ENCODE measurements at regions not wholly inside any gene's neighbourhood (a gene's known extent, or its start where the extent isn't known, plus 50 kb on each side); places are given as distances from the start of the nearest gene placed in this dataset.
A peak's percentile ranks its signal among the peaks of the same experiment; 100 is the strongest.

DNA sequence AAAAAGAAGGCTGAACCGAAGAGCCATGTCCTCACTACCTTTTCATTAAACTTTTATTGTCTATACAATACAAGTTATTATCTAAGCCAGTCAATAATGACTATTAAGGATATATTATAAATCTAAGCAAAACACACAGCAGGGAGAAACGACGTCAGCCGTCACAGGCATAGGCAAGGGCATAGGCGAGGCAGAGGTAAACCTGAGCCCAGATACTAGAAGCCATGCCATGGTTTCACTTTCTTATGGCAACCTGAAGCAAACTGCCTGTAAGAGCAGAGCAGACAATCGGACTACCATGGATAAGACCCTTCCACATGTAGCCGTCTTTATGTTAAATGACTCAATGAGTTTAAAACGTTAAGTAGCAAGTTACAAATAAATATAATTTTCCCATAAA lies 238.5 kb upstream of the ZNF521 start:
- no peak overlapping the region for H2AFZ ChIP-seq
- H3K79me2 ChIP-seq (replicated peaks; ENCODE audit: insufficient read depth): no peaks in the 10 kb centered on the region
- Mint-ChIP-seq H3K9me3 (peaks cover 32% of the 10 kb centered on the region), H3K27ac (no peak overlapping the region), H3K36me3 (ENCODE audit: low read depth) (peaks cover 24% of the 10 kb centered on the region; the same call in 2 of the 3 replicates), H3K27me3 (ENCODE audit: insufficient read depth, low read depth, poor library complexity) (no peaks in the 10 kb centered on the region), H3K4me3 (no peak overlapping the region), H3K4me1 (peaks cover 10% of the 10 kb centered on the region)
- TF ChIP-seq, protein P1, sequence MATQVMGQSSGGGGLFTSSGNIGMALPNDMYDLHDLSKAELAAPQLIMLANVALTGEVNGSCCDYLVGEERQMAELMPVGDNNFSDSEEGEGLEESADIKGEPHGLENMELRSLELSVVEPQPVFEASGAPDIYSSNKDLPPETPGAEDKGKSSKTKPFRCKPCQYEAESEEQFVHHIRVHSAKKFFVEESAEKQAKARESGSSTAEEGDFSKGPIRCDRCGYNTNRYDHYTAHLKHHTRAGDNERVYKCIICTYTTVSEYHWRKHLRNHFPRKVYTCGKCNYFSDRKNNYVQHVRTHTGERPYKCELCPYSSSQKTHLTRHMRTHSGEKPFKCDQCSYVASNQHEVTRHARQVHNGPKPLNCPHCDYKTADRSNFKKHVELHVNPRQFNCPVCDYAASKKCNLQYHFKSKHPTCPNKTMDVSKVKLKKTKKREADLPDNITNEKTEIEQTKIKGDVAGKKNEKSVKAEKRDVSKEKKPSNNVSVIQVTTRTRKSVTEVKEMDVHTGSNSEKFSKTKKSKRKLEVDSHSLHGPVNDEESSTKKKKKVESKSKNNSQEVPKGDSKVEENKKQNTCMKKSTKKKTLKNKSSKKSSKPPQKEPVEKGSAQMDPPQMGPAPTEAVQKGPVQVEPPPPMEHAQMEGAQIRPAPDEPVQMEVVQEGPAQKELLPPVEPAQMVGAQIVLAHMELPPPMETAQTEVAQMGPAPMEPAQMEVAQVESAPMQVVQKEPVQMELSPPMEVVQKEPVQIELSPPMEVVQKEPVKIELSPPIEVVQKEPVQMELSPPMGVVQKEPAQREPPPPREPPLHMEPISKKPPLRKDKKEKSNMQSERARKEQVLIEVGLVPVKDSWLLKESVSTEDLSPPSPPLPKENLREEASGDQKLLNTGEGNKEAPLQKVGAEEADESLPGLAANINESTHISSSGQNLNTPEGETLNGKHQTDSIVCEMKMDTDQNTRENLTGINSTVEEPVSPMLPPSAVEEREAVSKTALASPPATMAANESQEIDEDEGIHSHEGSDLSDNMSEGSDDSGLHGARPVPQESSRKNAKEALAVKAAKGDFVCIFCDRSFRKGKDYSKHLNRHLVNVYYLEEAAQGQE (IDR thresholded peaks at IDR 0.05; ENCODE audit: unreplicated experiment): no peak
- no peaks in the 10 kb centered on the region for H3F3A ChIP-seq (replicated peaks; ENCODE audit: low read depth)
- no peak overlapping the region for H3K4me2 ChIP-seq
- no peak for DNase-seq (ENCODE audit: low spot score)
- H3K4me1 ChIP-seq (ENCODE audit: insufficient read depth): no peaks in the 10 kb centered on the region; the same call in 1 of the 2 replicates
- H4K20me1 ChIP-seq (replicated peaks; ENCODE audit: insufficient read depth): no peaks in the 10 kb centered on the region
- no peak overlapping the region for H3K4me3 ChIP-seq
- no peaks in the 10 kb centered on the region; the same call in 1 of the 2 replicates for H3K36me3 ChIP-seq (ENCODE audit: insufficient read depth)
- no peak overlapping the region for H3K27ac ChIP-seq (ENCODE audit: low read depth)
- no peaks in the 10 kb centered on the region for H3K27me3 ChIP-seq (ENCODE audit: insufficient read depth)
- peaks cover 6% of the 10 kb centered on the region for H3K9me2 ChIP-seq (ENCODE audit: insufficient read depth)
- ATAC-seq: no peak

- no peaks in the 10 kb centered on the region for H3K79me2 ChIP-seq (replicated peaks; ENCODE audit: insufficient read depth)
- ATAC-seq (no peak), DNase-seq (ENCODE audit: low spot score) (peak; percentile 15)
- H2AFZ ChIP-seq: no peak overlapping the region
- no peaks in the 10 kb centered on the region; the same call in 1 of the 2 replicates for H3K36me3 ChIP-seq (ENCODE audit: insufficient read depth)
- Mint-ChIP-seq H3K4me1 (no peaks in the 10 kb centered on the region; the same call in 2 of the 3 replicates), H3K27me3 (ENCODE audit: insufficient read depth, low read depth, poor library complexity) (no peaks in the 10 kb centered on the region), H3K4me3 (no peak overlapping the region), H3K9me3 (peaks cover 32% of the 10 kb centered on the region), H3K36me3 (ENCODE audit: low read depth) (peaks cover 24% of the 10 kb centered on the region; the same call in 2 of the 3 replicates), H3K27ac (no peak overlapping the region)
- no peaks in the 10 kb centered on the region for H3F3A ChIP-seq (replicated peaks; ENCODE audit: low read depth)
- H3K4me1 ChIP-seq (ENCODE audit: insufficient read depth): no peaks in the 10 kb centered on the region
- H3K4me3 ChIP-seq: no peak overlapping the region
- H3K9me2 ChIP-seq (ENCODE audit: insufficient read depth): peaks cover 5% of the 10 kb centered on the region
- H3K4me2 ChIP-seq: no peak overlapping the region
- TF ChIP-seq NANOG (IDR thresholded peaks at IDR 0.05; ENCODE audit: borderline replicate concordance) (no peak), EZH2 (IDR thresholded peaks at IDR 0.05; ENCODE audit: low read depth, unreplicated experiment) (no peak), JUNB (IDR thresholded peaks at IDR 0.05; ENCODE audit: unreplicated experiment) (no peak), STAT1 (IDR thresholded peaks at IDR 0.05; ENCODE audit: unreplicated experiment) (no peak), POLR2AphosphoS5 (IDR thresholded peaks at IDR 0.05; ENCODE audit: low read depth) (no peak)
- TF ChIP-seq, protein P2, sequence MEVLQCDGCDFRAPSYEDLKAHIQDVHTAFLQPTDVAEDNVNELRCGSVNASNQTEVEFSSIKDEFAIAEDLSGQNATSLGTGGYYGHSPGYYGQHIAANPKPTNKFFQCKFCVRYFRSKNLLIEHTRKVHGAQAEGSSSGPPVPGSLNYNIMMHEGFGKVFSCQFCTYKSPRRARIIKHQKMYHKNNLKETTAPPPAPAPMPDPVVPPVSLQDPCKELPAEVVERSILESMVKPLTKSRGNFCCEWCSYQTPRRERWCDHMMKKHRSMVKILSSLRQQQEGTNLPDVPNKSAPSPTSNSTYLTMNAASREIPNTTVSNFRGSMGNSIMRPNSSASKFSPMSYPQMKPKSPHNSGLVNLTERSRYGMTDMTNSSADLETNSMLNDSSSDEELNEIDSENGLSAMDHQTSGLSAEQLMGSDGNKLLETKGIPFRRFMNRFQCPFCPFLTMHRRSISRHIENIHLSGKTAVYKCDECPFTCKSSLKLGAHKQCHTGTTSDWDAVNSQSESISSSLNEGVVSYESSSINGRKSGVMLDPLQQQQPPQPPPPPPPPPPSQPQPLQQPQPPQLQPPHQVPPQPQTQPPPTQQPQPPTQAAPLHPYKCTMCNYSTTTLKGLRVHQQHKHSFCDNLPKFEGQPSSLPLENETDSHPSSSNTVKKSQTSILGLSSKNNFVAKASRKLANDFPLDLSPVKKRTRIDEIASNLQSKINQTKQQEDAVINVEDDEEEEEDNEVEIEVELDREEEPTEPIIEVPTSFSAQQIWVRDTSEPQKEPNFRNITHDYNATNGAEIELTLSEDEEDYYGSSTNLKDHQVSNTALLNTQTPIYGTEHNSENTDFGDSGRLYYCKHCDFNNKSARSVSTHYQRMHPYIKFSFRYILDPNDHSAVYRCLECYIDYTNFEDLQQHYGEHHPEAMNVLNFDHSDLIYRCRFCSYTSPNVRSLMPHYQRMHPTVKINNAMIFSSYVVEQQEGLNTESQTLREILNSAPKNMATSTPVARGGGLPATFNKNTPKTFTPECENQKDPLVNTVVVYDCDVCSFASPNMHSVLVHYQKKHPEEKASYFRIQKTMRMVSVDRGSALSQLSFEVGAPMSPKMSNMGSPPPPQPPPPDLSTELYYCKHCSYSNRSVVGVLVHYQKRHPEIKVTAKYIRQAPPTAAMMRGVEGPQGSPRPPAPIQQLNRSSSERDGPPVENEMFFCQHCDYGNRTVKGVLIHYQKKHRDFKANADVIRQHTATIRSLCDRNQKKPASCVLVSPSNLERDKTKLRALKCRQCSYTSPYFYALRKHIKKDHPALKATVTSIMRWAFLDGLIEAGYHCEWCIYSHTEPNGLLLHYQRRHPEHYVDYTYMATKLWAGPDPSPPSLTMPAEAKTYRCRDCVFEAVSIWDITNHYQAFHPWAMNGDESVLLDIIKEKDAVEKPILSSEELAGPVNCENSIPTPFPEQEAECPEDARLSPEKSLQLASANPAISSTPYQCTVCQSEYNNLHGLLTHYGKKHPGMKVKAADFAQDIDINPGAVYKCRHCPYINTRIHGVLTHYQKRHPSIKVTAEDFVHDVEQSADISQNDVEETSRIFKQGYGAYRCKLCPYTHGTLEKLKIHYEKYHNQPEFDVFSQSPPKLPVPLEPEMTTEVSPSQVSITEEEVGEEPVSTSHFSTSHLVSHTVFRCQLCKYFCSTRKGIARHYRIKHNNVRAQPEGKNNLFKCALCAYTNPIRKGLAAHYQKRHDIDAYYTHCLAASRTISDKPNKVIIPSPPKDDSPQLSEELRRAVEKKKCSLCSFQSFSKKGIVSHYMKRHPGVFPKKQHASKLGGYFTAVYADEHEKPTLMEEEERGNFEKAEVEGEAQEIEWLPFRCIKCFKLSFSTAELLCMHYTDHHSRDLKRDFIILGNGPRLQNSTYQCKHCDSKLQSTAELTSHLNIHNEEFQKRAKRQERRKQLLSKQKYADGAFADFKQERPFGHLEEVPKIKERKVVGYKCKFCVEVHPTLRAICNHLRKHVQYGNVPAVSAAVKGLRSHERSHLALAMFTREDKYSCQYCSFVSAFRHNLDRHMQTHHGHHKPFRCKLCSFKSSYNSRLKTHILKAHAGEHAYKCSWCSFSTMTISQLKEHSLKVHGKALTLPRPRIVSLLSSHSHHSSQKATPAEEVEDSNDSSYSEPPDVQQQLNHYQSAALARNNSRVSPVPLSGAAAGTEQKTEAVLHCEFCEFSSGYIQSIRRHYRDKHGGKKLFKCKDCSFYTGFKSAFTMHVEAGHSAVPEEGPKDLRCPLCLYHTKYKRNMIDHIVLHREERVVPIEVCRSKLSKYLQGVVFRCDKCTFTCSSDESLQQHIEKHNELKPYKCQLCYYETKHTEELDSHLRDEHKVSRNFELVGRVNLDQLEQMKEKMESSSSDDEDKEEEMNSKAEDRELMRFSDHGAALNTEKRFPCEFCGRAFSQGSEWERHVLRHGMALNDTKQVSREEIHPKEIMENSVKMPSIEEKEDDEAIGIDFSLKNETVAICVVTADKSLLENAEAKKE (CRISPR knock-in tag; IDR thresholded peaks at IDR 0.05): no peak
- TF ChIP-seq, protein P1 (IDR thresholded peaks at IDR 0.05; ENCODE audit: unreplicated experiment): no peak
- no peak overlapping the region for H3K27ac ChIP-seq (ENCODE audit: low read depth)
- H3K27me3 ChIP-seq (ENCODE audit: insufficient read depth): no peaks in the 10 kb centered on the region
- H4K20me1 ChIP-seq (replicated peaks; ENCODE audit: insufficient read depth): no peaks in the 10 kb centered on the region
These were observed 235.6 kb upstream of the ZNF521 start for GRCh38 chr18:25587545-25587944.

All from GM23338 (cell line).